Activated CD8-positive, alpha-beta T cell treated with anti-CD3 and anti-CD28 coated beads, Interleukin-2, amount 10 ng/mL, durations not matched to agents 7 days and 5 days (primary cell): ENCODE measurements at regions not wholly inside any gene's neighbourhood (a gene's known extent, or its start where the extent isn't known, plus 50 kb on each side); places are given as distances from the start of the nearest gene placed in this dataset.

Source experiments
- ATAC-seq: fragments of 150-1000 bp; cut with Tn5 transposase; one replicate; pipeline ENCODE4 v1.10.0; 2021; ENCODE audit warnings: moderate library complexity
- CTCF ChIA-PET: fragments of 350-600 bp; sonication (Branson Sonifier 250); formaldehyde crosslinking; loops from one replicate; lab custom pipeline; 2021; ENCODE audit warnings: antibody characterized with exemption; lab: Charles Lee
- POLR2A ChIA-PET: fragments of 350-600 bp; sonication (Branson Sonifier 250); formaldehyde crosslinking; loops from one replicate; lab custom pipeline; 2021; ENCODE audit warnings: antibody characterized with exemption; lab: Charles Lee
- DNase-seq: peaks from one replicate; pipeline ENCODE4 v3.0.0-alpha.2; 2020
- H3K27ac Mint-ChIP-seq: one replicate; pipeline ENCODE4 v1.8.0; 2021; ENCODE audit warnings: mild to moderate bottlenecking, mixed read lengths
- H3K27me3 Mint-ChIP-seq: one replicate; pipeline ENCODE4 v1.8.0; 2021; ENCODE audit warnings: low read depth, mixed read lengths
- H3K36me3 Mint-ChIP-seq: one replicate; pipeline ENCODE4 v1.8.0; 2021; ENCODE audit warnings: low read depth, mixed read lengths
- H3K4me1 Mint-ChIP-seq: one replicate; pipeline ENCODE4 v1.8.0; 2021; ENCODE audit warnings: low read depth, mixed read lengths
- H3K4me3 Mint-ChIP-seq: one replicate; pipeline ENCODE4 v1.8.0; 2021; ENCODE audit warnings: mild to moderate bottlenecking, mixed read lengths
- H3K9me3 Mint-ChIP-seq: one replicate; pipeline ENCODE4 v1.8.0; 2022; ENCODE audit warnings: mixed read lengths; ENCODE audit not compliant: insufficient read depth

GRCh38 chr14:83096092-83096491, 1562.4 kb upstream of the SEL1L start:
- POLR2A ChIA-PET: no interaction called here
- CTCF ChIA-PET: no interaction called here
- no peaks in the 10 kb centered on the region for H3K36me3 Mint-ChIP-seq
- ATAC-seq (no peak), DNase-seq (no peak)
- no peak overlapping the region for H3K27ac Mint-ChIP-seq
- H3K4me3 Mint-ChIP-seq: no peak overlapping the region
- no peaks in the 10 kb centered on the region for H3K27me3 Mint-ChIP-seq
- H3K9me3 Mint-ChIP-seq: peaks cover 22% of the 10 kb centered on the region
- H3K4me1 Mint-ChIP-seq: no peaks in the 10 kb centered on the region

- POLR2A ChIA-PET: no interaction called here
- DNase-seq: no peak
- Mint-ChIP-seq H3K27ac (no peak overlapping the region), H3K4me3 (no peak overlapping the region), H3K27me3 (no peaks in the 10 kb centered on the region), H3K9me3 (peaks cover 20% of the 10 kb centered on the region), H3K36me3 (no peaks in the 10 kb centered on the region), H3K4me1 (no peaks in the 10 kb centered on the region)
- no peak for ATAC-seq
- CTCF ChIA-PET: no interaction called here
Observed at GRCh38 chr14:83101846-83102245, 1568.2 kb upstream of the SEL1L start.

- no peak overlapping the region for H3K27ac Mint-ChIP-seq
- ChIA-PET POLR2A (no interaction called here), CTCF (no interaction called here)
- no peaks in the 10 kb centered on the region for H3K9me3 Mint-ChIP-seq
- DNase-seq (no peak), ATAC-seq (no peak)
- no peaks in the 10 kb centered on the region for H3K27me3 Mint-ChIP-seq
- no peak overlapping the region for H3K4me3 Mint-ChIP-seq
- no peaks in the 10 kb centered on the region for H3K36me3 Mint-ChIP-seq
- no peaks in the 10 kb centered on the region for H3K4me1 Mint-ChIP-seq
Observed at GRCh38 chr14:83118029-83118428, 1584.4 kb upstream of the SEL1L start.

DNA sequence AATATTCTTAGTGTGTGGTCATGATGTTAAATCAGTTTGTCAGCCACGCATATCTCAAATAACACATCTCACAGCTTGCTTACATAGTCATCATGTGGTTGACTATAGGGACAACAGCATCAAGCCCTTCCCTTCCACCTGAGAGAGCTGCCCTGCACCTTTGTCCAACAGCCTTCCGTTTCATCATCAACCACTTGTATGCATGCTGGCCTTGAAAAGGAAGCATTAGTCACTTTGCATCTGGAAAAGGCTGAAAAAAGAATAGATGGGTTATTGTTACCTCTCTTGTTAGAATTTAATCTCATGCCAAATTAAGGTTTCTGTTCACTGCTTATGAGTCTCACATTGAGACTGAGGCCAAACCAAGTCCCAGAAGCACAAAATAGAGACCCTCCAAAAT, 1586.5 kb upstream of the SEL1L start:
- ATAC-seq (no peak), DNase-seq (no peak)
- no peaks in the 10 kb centered on the region for H3K4me1 Mint-ChIP-seq
- ChIA-PET CTCF (no interaction called here), POLR2A (no interaction called here)
- H3K4me3 Mint-ChIP-seq: no peak overlapping the region
- H3K27me3 Mint-ChIP-seq: no peaks in the 10 kb centered on the region
- no peaks in the 10 kb centered on the region for H3K36me3 Mint-ChIP-seq
- no peak overlapping the region for H3K27ac Mint-ChIP-seq
- peaks cover 11% of the 10 kb centered on the region for H3K9me3 Mint-ChIP-seq

GRCh38 chr14:83126076-83126475, 1592.4 kb upstream of the SEL1L start:
- Mint-ChIP-seq H3K4me3 (no peak overlapping the region), H3K4me1 (no peaks in the 10 kb centered on the region), H3K27ac (no peak overlapping the region), H3K9me3 (peaks cover 11% of the 10 kb centered on the region), H3K36me3 (no peaks in the 10 kb centered on the region), H3K27me3 (no peaks in the 10 kb centered on the region)
- DNase-seq (no peak), ATAC-seq (no peak)
- ChIA-PET CTCF (no interaction called here), POLR2A (no interaction called here)

DNA sequence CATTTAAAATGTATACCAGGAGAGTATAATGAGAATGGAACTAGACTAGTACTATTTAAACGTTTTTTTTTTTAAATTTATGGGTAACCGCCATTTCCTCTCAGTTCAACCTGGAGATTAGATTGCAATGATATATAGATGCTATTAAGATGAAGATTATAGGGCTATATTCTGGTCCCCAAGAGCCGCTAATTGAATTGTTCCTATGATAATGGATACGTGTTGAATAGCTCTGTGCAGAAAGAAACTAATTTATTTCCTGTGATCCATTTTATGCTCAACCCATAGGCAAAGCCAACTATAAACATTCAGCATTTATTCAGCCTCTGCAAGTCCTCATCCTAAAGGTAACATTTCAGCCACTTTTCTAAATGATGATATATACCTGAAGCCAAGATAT, 1595.1 kb upstream of the SEL1L start:
- DNase-seq: no peak
- Mint-ChIP-seq H3K27ac (no peak overlapping the region), H3K27me3 (no peaks in the 10 kb centered on the region), H3K36me3 (no peaks in the 10 kb centered on the region), H3K4me1 (no peaks in the 10 kb centered on the region), H3K4me3 (no peak overlapping the region), H3K9me3 (peaks cover 7% of the 10 kb centered on the region)
- ChIA-PET POLR2A (no interaction called here), CTCF (no interaction called here)
- ATAC-seq: no peak

DNA sequence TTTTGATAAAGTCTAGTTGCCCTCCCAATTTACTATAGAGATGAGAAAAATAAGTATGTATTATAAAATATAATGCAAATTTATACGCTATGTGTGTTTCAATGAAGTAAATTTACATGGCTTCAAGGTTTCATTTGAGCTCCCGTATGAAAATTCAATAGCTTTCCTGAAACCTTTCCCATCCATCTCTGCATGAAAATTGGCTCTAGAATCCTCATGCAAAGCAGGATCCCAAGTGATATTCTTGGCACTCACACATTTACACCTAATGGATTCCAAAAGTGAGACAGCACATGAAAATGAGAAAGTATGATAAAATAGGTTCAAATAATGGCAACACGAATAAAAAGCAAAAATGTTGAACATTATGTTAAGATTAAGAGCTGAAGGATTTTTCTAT, 1595.8 kb upstream of the SEL1L start:
- peaks cover 7% of the 10 kb centered on the region for H3K9me3 Mint-ChIP-seq
- no peak overlapping the region for H3K27ac Mint-ChIP-seq
- H3K4me1 Mint-ChIP-seq: no peaks in the 10 kb centered on the region
- POLR2A ChIA-PET: no interaction called here
- H3K36me3 Mint-ChIP-seq: no peaks in the 10 kb centered on the region
- no peaks in the 10 kb centered on the region for H3K27me3 Mint-ChIP-seq
- CTCF ChIA-PET: no interaction called here
- no peak overlapping the region for H3K4me3 Mint-ChIP-seq
- DNase-seq (no peak), ATAC-seq (no peak)

DNA sequence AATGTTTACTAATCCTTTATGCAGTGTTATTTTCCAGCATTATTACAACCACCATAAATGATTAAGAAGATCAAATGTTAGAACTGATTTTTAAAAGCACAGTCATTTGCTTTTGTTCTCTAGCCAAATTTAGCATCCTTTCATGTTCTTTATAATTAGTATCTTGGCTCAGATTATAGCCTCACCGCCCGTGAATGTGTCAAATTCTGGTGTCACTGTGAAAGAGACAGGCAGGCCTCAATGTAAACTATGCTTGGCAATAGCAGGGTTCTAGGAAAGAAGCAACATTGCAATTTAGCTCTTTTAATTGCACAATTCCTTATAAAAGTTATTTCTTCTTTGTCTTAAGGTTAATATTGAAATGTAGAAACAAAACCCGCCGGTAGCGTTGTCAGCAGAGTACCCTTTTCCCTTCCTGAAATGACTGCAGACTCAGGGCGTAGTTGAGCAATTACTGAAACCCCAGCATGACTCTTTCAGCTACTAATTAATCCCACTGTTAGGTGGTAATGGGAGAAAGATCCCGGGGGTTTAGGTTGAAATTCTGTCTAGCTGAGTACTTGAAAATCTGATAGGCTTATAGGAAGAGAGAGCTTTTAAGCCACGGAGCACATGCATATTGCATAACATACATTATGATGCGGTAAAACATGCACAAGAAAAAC, 1600.5 kb upstream of the SEL1L start:
- Mint-ChIP-seq H3K9me3 (peaks cover 5% of the 10 kb centered on the region), H3K27ac (no peak overlapping the region), H3K4me3 (no peak overlapping the region), H3K27me3 (no peaks in the 10 kb centered on the region), H3K4me1 (no peaks in the 10 kb centered on the region), H3K36me3 (no peaks in the 10 kb centered on the region)
- ChIA-PET CTCF (no interaction called here), POLR2A (no interaction called here)
- no peak for ATAC-seq
- no peak for DNase-seq

DNA sequence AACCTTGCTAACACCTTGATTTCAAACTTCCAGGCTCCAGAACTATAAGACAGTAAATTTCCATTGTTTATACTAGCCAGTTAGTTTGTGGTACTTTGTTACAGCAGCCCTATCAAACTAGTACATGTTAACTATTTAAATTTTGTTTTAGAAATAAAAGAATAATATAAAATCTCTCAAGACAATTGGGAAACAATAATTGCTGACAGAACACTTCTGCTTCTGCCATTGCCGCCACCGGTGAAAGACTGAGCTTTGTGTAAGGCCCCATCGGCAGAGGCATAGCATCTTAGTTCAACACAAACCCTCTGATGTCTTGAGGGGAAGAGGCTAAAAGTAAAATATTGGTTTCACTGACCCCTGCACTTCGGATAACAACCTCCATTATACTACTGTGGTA, 1607.1 kb upstream of the SEL1L start:
- POLR2A ChIA-PET: no interaction called here
- H3K9me3 Mint-ChIP-seq: peaks cover 15% of the 10 kb centered on the region
- no peaks in the 10 kb centered on the region for H3K27me3 Mint-ChIP-seq
- H3K4me1 Mint-ChIP-seq: no peaks in the 10 kb centered on the region
- CTCF ChIA-PET: no interaction called here
- DNase-seq: no peak
- no peak overlapping the region for H3K27ac Mint-ChIP-seq
- H3K36me3 Mint-ChIP-seq: no peaks in the 10 kb centered on the region
- H3K4me3 Mint-ChIP-seq: no peak overlapping the region
- no peak for ATAC-seq

GRCh38 chr14:83147006-83147405, 1613.4 kb upstream of the SEL1L start:
- ATAC-seq (no peak), DNase-seq (no peak)
- H3K9me3 Mint-ChIP-seq: peaks cover 6% of the 10 kb centered on the region
- H3K36me3 Mint-ChIP-seq: no peaks in the 10 kb centered on the region
- ChIA-PET CTCF (no interaction called here), POLR2A (no interaction called here)
- no peaks in the 10 kb centered on the region for H3K4me1 Mint-ChIP-seq
- no peak overlapping the region for H3K4me3 Mint-ChIP-seq
- no peak overlapping the region for H3K27ac Mint-ChIP-seq
- no peaks in the 10 kb centered on the region for H3K27me3 Mint-ChIP-seq

- peaks cover 6% of the 10 kb centered on the region for H3K9me3 Mint-ChIP-seq
- no peaks in the 10 kb centered on the region for H3K27me3 Mint-ChIP-seq
- DNase-seq (no peak), ATAC-seq (no peak)
- no peaks in the 10 kb centered on the region for H3K4me1 Mint-ChIP-seq
- CTCF ChIA-PET: no interaction called here
- no peaks in the 10 kb centered on the region for H3K36me3 Mint-ChIP-seq
- POLR2A ChIA-PET: no interaction called here
- H3K27ac Mint-ChIP-seq: no peak overlapping the region
- H3K4me3 Mint-ChIP-seq: no peak overlapping the region
Observed at GRCh38 chr14:83151571-83151970, 1617.9 kb upstream of the SEL1L start.

GRCh38 chr14:83153081-83153480, 1619.4 kb upstream of the SEL1L start:
- ATAC-seq (no peak), DNase-seq (no peak)
- CTCF ChIA-PET: no interaction called here
- Mint-ChIP-seq H3K4me1 (no peaks in the 10 kb centered on the region), H3K27me3 (no peaks in the 10 kb centered on the region), H3K4me3 (no peak overlapping the region), H3K9me3 (peaks cover 6% of the 10 kb centered on the region), H3K27ac (no peak overlapping the region), H3K36me3 (no peaks in the 10 kb centered on the region)
- POLR2A ChIA-PET: no interaction called here

DNA sequence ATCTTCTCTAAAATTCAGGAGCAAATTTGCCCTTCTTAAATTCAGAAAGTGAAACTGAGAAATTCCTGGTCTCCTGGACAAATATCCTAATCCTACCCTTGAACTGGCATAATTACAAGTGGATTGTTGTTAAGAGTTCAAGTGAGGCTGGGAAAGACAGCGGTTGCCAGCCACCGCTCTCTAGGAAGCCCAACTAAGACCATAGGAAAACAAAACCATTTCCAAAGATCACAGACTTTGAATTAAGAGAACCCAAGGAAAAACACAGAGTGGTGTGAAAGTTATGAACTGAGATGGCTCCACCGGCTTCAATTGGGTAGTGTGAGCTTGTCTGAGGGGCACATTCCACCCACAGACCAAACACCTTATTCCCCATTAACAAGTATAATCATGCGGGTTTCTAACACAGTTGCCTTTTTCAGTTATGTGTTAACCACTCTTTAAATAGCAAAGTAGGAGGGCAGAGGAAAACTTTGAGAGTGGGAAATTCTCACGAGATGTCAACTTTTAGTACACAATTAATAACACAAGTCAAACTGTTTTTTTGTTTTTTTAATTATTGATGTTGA, 1628.8 kb upstream of the SEL1L start:
- ATAC-seq (no peak), DNase-seq (no peak)
- Mint-ChIP-seq H3K36me3 (no peaks in the 10 kb centered on the region), H3K27me3 (no peaks in the 10 kb centered on the region), H3K4me1 (no peaks in the 10 kb centered on the region), H3K9me3 (peaks cover 7% of the 10 kb centered on the region), H3K27ac (no peak overlapping the region), H3K4me3 (no peak overlapping the region)
- POLR2A ChIA-PET: no interaction called here
- CTCF ChIA-PET: no interaction called here
